H9 (cell line): ENCODE measurements at regions not wholly inside any gene's neighbourhood (a gene's known extent, or its start where the extent isn't known, plus 50 kb on each side); places are given as distances from the start of the nearest gene placed in this dataset.

Source experiments
- DNase-seq: peaks from one replicate; pipeline ENCODE4 v3.0.0-alpha.2; 2017
- H2AFZ ChIP-seq: one replicate; pipeline ENCODE4 v1.6.1; 2013; ENCODE audit warnings: mild to moderate bottlenecking, low read length, control low read depth, moderate library complexity
- H2AK5ac ChIP-seq: 2 replicates; pipeline ENCODE4 v1.6.1; 2013; ENCODE audit warnings: low read length, control low read depth, mixed read lengths; ENCODE audit not compliant: insufficient read length
- H2BK120ac ChIP-seq: one replicate; pipeline ENCODE4 v1.6.1; 2013; ENCODE audit warnings: low read depth, mild to moderate bottlenecking, low read length, control low read depth, inconsistent platforms; ENCODE audit not compliant: poor library complexity, severe bottlenecking
- H2BK12ac ChIP-seq: 2 replicates; pipeline ENCODE4 v1.6.1; 2013; ENCODE audit warnings: low read length, control low read depth, mixed read lengths, low read depth; ENCODE audit not compliant: insufficient read length
- H2BK15ac ChIP-seq: 2 replicates; pipeline ENCODE4 v1.6.1; 2013; ENCODE audit warnings: low read depth, low read length, control low read depth
- H2BK20ac ChIP-seq: one replicate; pipeline ENCODE4 v1.6.1; 2013; ENCODE audit warnings: low read depth, mild to moderate bottlenecking, low read length, control low read depth, inconsistent platforms; ENCODE audit not compliant: poor library complexity, severe bottlenecking
- H2BK5ac ChIP-seq: 2 replicates; pipeline ENCODE4 v1.6.1; 2013; ENCODE audit warnings: low read length, control low read depth, mixed read lengths; ENCODE audit not compliant: insufficient read length
- H3K14ac ChIP-seq: 2 replicates; pipeline ENCODE4 v1.6.1; 2013; ENCODE audit warnings: low read length, control low read depth; ENCODE audit not compliant: insufficient read depth
- H3K18ac ChIP-seq: 2 replicates; pipeline ENCODE4 v1.6.1; 2013; ENCODE audit warnings: low read depth, mild to moderate bottlenecking, mixed read lengths, low read length, control low read depth; ENCODE audit not compliant: insufficient read length
- H3K23ac ChIP-seq: 2 replicates; pipeline ENCODE4 v1.6.1; 2013; ENCODE audit warnings: low read length, control low read depth, mixed read lengths, low read depth; ENCODE audit not compliant: insufficient read length
- H3K23me2 ChIP-seq: 2 replicates; pipeline ENCODE4 v1.6.1; 2013; ENCODE audit warnings: low read depth, mild to moderate bottlenecking, mixed read lengths, low read length, control low read depth; ENCODE audit not compliant: insufficient read length, poor library complexity, severe bottlenecking
- H3K27ac ChIP-seq: 2 replicates; pipeline ENCODE4 v1.5.1; 2013; ENCODE audit warnings: low read length, control low read depth, mixed read lengths, low read depth; ENCODE audit not compliant: insufficient read length
- H3K27me3 ChIP-seq: 2 replicates; pipeline ENCODE4 v1.6.1; 2013; ENCODE audit warnings: low read length, control low read depth, inconsistent platforms; ENCODE audit not compliant: insufficient read depth
- H3K4ac ChIP-seq: 2 replicates; pipeline ENCODE4 v1.6.1; 2013; ENCODE audit warnings: low read depth, mild to moderate bottlenecking, control low read depth, inconsistent platforms, low read length, moderate library complexity
- H3K4me1 ChIP-seq: 2 replicates; pipeline ENCODE4 v1.6.1; 2013; ENCODE audit warnings: low read length, control low read depth, inconsistent platforms; ENCODE audit not compliant: insufficient read depth
- H3K4me2 ChIP-seq: 2 replicates; pipeline ENCODE4 v1.6.1; 2013; ENCODE audit warnings: low read length, control low read depth, mixed read lengths; ENCODE audit not compliant: insufficient read length, insufficient read depth
- H3K56ac ChIP-seq: 2 replicates; pipeline ENCODE4 v1.6.1; 2013; ENCODE audit warnings: low read depth, mild to moderate bottlenecking, mixed read lengths, low read length, control low read depth; ENCODE audit not compliant: insufficient read length
- H3K79me1 ChIP-seq: 2 replicates; pipeline ENCODE4 v1.6.1; 2013; ENCODE audit warnings: low read depth, mild to moderate bottlenecking, moderate library complexity, low read length, control low read depth, inconsistent platforms; ENCODE audit not compliant: insufficient read depth, poor library complexity, severe bottlenecking
- H3K79me2 ChIP-seq: 2 replicates; pipeline ENCODE4 v1.6.1; 2013; ENCODE audit warnings: low read length, control low read depth, inconsistent platforms; ENCODE audit not compliant: insufficient read depth
- H3K9ac ChIP-seq: 2 replicates; pipeline ENCODE4 v1.6.1; 2013; ENCODE audit warnings: low read length, control low read depth, mixed read lengths; ENCODE audit not compliant: insufficient read length; ENCODE audit errors: extremely low read depth
- H3K9me3 ChIP-seq: one replicate; pipeline ENCODE4 v1.6.1; 2013; ENCODE audit warnings: low read depth, low read length, inconsistent platforms; ENCODE audit not compliant: control insufficient read depth
- H3T11ph ChIP-seq: one replicate; pipeline ENCODE4 v1.6.1; 2013; ENCODE audit warnings: mild to moderate bottlenecking, low read length, control low read depth, inconsistent platforms
- H4K20me1 ChIP-seq: one replicate; pipeline ENCODE4 v1.6.1; 2013; ENCODE audit not compliant: control insufficient read depth, insufficient read length, insufficient read depth
- H4K5ac ChIP-seq: 2 replicates; pipeline ENCODE4 v1.6.1; 2013; ENCODE audit warnings: low read depth, mild to moderate bottlenecking, mixed read lengths, low read length, control low read depth; ENCODE audit not compliant: insufficient read length
- H4K8ac ChIP-seq: replicated peaks from 2 replicates; pipeline ENCODE4 v1.6.1; 2013; ENCODE audit warnings: low read length, control low read depth, mixed read lengths, low read depth; ENCODE audit not compliant: insufficient read length
- H4K91ac ChIP-seq: 2 replicates; pipeline ENCODE4 v1.6.1; 2013; ENCODE audit warnings: low read depth, mild to moderate bottlenecking, moderate library complexity, mixed read lengths, low read length, control low read depth; ENCODE audit not compliant: insufficient read length
- H3K27ac Mint-ChIP-seq, 3 experiments: 2 replicates in 2 of 3; 3 replicates in 1 of 3; pipeline ENCODE4 v1.8.0; 2020 to 2021; ENCODE audit warnings: mixed read lengths in 3 of 3, mild to moderate bottlenecking in 1 of 3, moderate library complexity in 1 of 3
- H3K27me3 Mint-ChIP-seq: 2 replicates; pipeline ENCODE4 v1.8.0; 2021; ENCODE audit warnings: low read depth, mild to moderate bottlenecking, moderate library complexity, mixed read lengths
- H3K36me3 Mint-ChIP-seq, 3 experiments: 2 replicates in 2 of 3; 3 replicates in 1 of 3; pipeline ENCODE4 v1.8.0; 2020 to 2021; ENCODE audit warnings: low read depth in 3 of 3, mixed read lengths in 3 of 3; ENCODE audit not compliant: insufficient read depth in 1 of 3
- H3K4me1 Mint-ChIP-seq, 2 experiments: 2 replicates each; pipeline ENCODE4 v1.8.0; 2020; ENCODE audit warnings: mixed read lengths in 2 of 2
- H3K4me3 Mint-ChIP-seq, 2 experiments: 2 replicates in 1 of 2; 3 replicates in 1 of 2; pipeline ENCODE4 v1.8.0; 2020 to 2021; ENCODE audit warnings: mild to moderate bottlenecking in 2 of 2, mixed read lengths in 2 of 2, moderate library complexity in 1 of 2
- H3K9me3 Mint-ChIP-seq, 2 experiments: 2 replicates in 1 of 2; 3 replicates in 1 of 2; pipeline ENCODE4 v1.8.0; 2020; ENCODE audit warnings: mild to moderate bottlenecking in 2 of 2, mixed read lengths in 2 of 2, moderate library complexity in 1 of 2
- WGBS: extraction: QIAGEN DNeasy Blood & Tissue Kit; methylation state at CpG from one replicate; pipeline ENCODE4 v1.1.7; 2013; ENCODE audit warnings: missing lambda C conversion rate, low lambda C conversion rate, mixed read lengths; ENCODE audit not compliant: insufficient read length; ENCODE audit errors: extremely low coverage; 5-methylcytosine and 5-hydroxymethylcytosine counted together
- TF ChIP-seq, protein P1 (sequence below): fragments of 200-600 bp; sonication (generic); conservative IDR thresholded peaks from 3 replicates; pipeline ENCODE4 v1.8.0; 2021; ENCODE audit warnings: antibody characterized with exemption, mild to moderate bottlenecking

DNA sequence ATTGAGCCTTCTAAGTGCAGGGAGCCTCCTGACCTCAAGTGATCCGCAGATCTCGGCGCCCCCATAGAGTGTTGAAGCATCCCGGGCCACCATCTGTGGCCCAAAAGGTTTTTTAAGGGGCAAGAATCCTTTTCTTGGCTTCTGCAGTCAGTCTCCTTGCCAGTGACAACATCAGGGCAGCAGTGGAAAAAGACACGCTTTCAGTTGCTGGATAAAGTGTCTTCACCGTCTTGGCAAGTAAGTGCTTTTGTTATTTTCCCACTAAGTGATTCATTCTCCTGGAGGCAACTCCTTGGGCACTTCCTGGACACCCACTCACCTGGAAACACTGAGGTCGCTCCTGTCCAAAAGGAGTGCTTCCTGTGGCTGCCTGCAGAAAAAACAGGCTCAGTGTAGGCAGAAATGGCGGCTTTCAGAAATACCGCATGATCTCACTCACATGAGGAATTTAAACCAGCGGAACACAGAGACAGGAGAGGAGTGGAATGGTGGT is 71.7 kb upstream of the ABHD2 start:
- no peak overlapping the region for H2BK5ac ChIP-seq
- H4K5ac ChIP-seq, result no peak overlapping the region
- H3K79me2 ChIP-seq, result no peaks in the 10 kb centered on the region
- H3K23ac ChIP-seq, result no peak overlapping the region
- no peak overlapping the region for H4K8ac ChIP-seq
- H2BK20ac ChIP-seq, result no peak overlapping the region
- no peak overlapping the region for H3K14ac ChIP-seq
- no peaks in the 10 kb centered on the region for H3K9me3 ChIP-seq
- Mint-ChIP-seq H3K27ac (no peak overlapping the region), H3K27me3 (peaks cover 15% of the 10 kb centered on the region), H3K36me3 (peaks cover 15 to 35% (median 19%) of the 10 kb centered on the region in 3 experiments), H3K4me1 (peaks cover 28 to 30% of the 10 kb centered on the region in 2 experiments), H3K4me3 (no peak overlapping the region), H3K9me3 (peaks cover 30 to 32% of the 10 kb centered on the region in 2 experiments)
- H3K27ac ChIP-seq, result no peak overlapping the region
- TF ChIP-seq, protein P1, sequence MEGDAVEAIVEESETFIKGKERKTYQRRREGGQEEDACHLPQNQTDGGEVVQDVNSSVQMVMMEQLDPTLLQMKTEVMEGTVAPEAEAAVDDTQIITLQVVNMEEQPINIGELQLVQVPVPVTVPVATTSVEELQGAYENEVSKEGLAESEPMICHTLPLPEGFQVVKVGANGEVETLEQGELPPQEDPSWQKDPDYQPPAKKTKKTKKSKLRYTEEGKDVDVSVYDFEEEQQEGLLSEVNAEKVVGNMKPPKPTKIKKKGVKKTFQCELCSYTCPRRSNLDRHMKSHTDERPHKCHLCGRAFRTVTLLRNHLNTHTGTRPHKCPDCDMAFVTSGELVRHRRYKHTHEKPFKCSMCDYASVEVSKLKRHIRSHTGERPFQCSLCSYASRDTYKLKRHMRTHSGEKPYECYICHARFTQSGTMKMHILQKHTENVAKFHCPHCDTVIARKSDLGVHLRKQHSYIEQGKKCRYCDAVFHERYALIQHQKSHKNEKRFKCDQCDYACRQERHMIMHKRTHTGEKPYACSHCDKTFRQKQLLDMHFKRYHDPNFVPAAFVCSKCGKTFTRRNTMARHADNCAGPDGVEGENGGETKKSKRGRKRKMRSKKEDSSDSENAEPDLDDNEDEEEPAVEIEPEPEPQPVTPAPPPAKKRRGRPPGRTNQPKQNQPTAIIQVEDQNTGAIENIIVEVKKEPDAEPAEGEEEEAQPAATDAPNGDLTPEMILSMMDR, result no peak
- no peak overlapping the region for H2BK120ac ChIP-seq
- no peaks in the 10 kb centered on the region for H3K79me1 ChIP-seq
- no peak overlapping the region for H3K18ac ChIP-seq
- H3K4me2 ChIP-seq, result no peak overlapping the region
- H2AK5ac ChIP-seq, result no peak overlapping the region
- H3K4me1 ChIP-seq, result no peaks in the 10 kb centered on the region
- no peak overlapping the region for H3T11ph ChIP-seq
- H4K20me1 ChIP-seq, result peaks cover 2% of the 10 kb centered on the region
- no peak overlapping the region for H2BK12ac ChIP-seq
- no CpG with 5 or more reads among the region's 10 CpGs for WGBS
- no peak overlapping the region for H4K91ac ChIP-seq
- no peak overlapping the region for H3K56ac ChIP-seq
- no peaks in the 10 kb centered on the region for H3K23me2 ChIP-seq
- H3K27me3 ChIP-seq, result no peaks in the 10 kb centered on the region
- DNase-seq, result no peak
- no peak overlapping the region for H3K4ac ChIP-seq
- no peak overlapping the region for H2BK15ac ChIP-seq
- H2AFZ ChIP-seq, result no peak overlapping the region
- no peak overlapping the region for H3K9ac ChIP-seq
